HG02759 (cell line): ENCODE measurements at regions not wholly inside any gene's neighbourhood (a gene's known extent, or its start where the extent isn't known, plus 50 kb on each side); places are given as distances from the start of the nearest gene placed in this dataset.
A peak's percentile ranks its signal among the peaks of the same experiment; 100 is the strongest.

ENCODE experiments used
- ATAC-seq: cut with Tn5 transposase; IDR thresholded peaks from one replicate; pipeline ENCODE4 v1.9.1; 2021; ENCODE audit warnings: mild to moderate bottlenecking, moderate library complexity; ENCODE audit not compliant: unreplicated experiment

DNA sequence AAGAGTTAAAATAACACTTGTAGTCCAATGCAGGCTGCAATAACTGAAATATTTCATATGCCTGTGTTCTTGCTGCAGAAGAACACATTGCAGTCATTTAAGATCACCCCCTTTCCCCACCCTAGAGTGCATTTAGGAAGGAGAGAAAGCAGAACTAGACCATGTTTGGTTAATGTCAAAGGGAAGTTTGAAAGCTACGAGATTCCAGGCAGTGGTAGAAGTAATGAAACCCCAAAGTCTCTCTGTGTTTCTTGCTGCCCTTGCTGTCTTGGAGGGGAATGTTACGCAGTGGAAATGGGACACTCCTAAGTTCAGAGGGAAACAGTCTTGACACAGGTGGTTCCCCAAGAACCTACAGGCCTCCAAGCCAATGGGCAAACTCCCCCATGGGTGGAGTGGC, 242.9 kb downstream of the PTEN start:
- ATAC-seq: no peak

DNA sequence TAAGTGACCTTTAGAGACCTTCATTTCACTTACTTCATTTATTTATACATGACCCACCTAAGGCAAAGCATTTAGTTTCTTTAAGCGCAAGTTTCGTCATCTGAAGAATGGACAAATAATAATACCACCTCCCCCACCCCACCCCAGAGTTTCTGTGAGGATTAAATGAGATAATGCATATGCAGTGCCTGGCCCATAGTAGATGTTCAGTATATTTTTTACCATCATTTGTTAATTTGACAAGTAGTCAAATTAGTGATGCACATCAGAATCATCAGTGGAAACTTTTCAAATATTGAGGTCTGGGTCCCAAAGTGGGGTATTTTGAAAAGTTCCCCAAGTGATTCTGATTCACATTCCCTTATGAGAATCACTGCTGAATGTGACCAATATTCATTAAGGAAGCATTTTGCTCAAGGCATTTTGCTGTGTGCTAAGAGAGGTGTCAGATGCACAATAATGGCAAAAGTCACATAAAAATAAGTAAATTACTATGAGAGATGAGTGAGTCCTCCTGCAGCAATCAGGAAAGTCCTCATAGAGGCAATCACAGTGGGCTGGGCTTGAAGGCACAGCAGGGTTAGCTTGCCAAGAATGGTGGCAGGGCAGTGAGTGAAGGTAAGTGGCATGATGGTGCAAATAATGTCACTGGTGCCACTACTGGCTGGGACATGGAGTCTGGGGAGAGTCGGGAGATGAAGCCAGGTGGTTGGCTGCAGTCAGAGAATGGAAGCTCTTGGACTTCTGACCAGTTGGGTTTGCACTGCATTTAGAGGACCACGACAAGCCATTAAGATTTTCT, 244.1 kb downstream of the PTEN start:
- ATAC-seq: no peak

DNA sequence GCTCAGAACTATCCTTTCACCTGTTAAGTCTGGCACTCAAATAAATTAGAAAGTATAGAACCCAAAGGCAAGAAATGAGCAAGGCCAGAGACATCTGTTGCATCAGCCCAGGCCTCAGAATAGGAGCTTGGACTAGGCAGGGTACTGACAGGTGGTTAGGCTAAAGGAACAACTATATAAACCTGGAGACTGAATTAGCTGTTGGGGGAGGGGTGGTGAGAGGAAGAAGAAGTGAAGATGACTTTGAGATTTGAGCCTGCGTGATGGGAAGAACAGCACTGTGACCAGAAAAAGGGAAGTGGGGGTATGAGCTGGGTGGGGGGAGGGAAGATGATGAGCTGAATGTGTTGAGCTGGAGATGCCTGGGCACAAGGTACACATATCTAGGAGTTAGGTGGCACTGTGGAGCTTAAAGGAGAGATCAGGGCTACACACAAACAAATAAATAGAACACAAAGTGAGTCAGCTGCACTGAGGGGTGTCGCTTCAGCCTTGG, 244.7 kb downstream of the PTEN start:
- peak; percentile 61 for ATAC-seq

DNA sequence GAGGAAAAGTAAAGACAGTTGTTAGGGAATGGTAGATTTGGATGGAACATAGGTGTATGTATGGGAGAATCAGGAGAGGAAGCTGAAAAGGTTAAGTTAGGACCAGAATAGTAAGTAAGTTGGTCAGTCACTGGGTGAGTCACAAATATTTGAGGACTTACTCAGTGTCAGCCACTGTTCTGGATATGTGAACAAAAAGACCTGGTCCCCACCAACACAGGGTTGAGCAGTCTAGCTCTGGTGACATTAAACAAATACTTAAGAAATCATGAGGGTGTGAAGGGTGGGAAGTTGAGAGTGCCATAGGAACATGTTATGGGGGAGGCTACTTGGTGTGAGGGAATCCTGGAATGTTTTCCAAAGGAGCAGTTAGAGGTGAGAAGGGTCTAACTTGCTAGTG, 246.9 kb downstream of the PTEN start:
- no peak for ATAC-seq

DNA sequence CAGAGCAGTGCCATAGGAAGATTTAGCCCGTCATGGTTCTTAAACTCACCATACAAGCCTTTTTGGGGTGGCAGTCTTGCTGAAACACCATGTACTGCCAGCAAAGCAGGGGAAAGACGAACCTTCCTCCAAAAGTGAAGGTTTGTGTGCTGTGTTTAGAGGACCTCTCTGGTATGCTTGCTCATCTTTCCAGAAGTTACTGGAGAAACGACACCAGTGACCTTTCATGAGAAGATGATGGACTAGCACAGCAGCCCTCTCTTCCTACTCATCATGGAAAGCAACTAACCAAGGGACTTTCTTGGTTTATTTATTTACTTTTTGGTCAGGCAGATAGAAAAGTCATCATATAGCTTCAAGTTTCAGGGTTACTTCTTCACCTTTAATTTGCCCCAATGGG, 247.4 kb downstream of the PTEN start:
- ATAC-seq: no peak

DNA sequence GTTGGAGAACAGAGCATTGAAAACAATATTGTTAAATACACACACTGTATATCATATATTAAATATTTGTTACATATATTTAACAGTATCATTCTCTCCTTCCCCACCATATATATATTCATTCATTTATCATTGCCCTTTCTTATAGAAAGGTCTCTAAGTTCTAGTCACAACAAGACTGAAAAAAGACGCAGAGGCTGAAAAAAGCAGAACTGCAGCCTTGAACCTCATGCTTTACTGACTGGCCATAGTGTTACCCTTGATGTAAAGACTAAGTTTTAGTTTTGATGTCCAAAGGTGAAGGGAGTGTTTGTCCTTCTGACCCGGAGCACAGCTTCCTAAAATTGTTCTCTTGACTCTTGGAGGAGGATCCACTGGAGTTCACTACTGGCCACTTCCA, 247.9 kb downstream of the PTEN start:
- ATAC-seq: no peak

DNA sequence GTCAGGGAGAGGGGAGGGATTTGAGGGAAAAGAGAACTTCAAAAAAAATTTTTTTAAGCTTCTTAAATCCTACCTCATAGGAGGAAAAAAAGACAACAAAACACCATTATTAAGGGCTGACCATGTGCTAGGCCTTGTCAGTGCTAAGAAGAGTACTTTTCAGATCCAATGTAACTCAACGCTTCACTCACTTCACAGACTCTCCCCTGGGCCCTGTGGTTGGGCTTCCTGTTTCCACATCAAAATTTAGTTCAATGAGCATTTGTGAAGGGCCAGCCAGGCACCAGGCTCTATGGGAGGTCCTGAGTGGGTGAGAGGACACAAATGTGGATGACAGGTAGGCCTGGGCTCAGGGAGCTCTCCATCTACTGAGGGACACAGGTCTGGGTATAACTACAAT, 249.8 kb downstream of the PTEN start:
- ATAC-seq: peak; percentile 28

DNA sequence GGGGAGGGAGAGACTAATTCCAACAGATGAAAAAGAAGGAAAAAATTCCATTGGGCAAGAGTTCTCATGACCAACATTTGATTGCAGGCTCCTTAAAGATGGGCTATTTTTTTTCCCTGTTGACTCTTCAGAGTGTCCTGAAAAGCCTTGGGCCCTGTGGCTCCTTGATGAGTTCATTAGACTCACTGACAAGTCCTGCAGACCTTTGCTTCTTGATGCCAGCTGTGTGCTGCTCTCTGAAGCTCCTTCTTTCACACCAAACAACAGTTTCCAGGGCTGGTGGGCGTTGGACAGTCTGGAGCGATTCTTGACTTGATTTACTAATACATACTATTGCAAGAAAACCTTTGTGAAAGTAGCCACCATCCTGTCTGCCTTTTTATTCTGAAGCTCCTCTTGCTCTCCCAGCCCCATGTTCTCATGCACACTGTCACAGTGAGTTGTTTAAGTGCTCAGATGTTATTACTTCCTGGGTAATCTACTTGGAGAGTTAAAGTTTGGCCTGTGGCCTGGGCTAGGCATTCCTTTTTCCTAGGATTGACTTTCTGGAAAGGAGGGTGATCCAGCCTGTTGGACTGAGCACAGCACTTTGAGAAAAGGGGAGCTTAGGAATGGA, 250.3 kb downstream of the PTEN start:
- ATAC-seq: no peak

DNA sequence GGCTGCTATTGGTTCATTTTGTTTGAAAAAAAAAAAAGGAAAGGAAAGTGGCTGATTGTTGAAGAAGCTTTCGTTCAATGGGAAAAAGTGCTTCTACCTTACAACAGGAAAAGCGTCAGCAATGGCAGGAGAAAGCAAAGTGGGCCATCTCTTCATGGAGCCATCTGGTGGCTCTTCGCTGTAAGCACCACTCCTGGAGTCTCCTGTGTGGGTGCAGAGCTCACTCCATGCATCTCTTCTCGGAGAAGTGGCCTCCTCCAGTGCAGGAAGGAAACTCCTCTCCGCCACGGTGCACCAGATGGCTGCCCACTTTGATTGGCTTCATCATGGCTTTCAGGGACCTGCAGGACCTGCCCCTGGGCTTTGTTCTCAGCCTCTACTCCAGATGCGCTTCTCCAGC, 250.9 kb downstream of the PTEN start:
- ATAC-seq: peak; percentile 30

DNA sequence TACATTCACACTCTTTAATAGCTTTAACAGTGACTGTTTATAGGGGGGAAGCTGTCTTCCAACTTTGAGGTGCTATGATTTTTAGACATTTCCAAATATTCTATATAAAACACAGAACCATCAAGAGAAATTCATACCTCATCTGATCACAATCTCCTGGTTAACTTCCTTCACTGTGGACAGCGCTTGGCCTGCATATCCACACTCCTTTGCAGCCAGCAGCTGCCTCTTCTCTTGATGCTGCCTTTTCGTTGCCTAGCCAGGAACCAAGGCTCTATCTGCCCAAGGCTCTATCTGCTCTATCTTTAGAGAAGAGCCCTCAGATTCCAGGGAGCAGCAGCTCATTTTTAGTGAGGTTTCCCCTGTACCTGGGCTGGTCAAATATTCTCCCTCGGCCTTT, 252.0 kb downstream of the PTEN start:
- no peak for ATAC-seq

DNA sequence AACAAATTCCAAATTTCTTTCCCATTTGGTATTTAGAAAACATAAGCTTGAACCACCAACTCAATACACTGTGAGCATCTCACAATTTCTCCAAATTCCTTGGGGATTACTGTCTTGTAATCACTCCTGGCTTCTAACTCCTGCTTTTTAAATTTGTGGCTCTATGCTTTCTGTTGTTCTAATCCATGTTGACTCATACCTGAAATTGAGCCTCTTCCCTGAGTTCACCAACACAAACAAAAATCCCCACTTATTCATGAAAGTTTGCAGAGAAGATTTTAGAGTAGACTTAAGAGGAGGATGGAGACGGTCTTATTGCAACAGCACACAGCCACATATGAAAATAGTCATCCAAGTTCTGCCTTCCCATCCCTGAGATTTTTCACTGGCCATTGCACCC, 252.5 kb downstream of the PTEN start:
- no peak for ATAC-seq

DNA sequence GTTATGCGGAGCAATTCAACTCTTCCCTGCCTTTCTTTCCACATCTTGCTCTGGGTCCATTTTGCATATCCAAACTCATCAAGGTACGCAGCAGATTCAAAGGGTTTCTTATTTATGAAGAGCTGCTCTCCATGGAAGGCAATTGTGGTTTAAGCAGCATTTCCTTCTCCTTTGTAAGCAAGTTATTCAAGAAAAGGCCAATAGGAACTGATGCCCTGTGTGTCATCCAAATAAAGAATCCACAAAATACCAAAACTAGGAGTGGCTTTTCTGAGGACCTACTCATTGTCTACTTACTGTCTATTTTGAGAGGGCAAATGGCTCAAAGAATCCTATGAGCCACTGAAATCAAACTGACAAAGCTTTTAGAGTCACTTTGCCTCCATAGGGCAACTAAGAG, 253.1 kb downstream of the PTEN start:
- ATAC-seq: no peak

DNA sequence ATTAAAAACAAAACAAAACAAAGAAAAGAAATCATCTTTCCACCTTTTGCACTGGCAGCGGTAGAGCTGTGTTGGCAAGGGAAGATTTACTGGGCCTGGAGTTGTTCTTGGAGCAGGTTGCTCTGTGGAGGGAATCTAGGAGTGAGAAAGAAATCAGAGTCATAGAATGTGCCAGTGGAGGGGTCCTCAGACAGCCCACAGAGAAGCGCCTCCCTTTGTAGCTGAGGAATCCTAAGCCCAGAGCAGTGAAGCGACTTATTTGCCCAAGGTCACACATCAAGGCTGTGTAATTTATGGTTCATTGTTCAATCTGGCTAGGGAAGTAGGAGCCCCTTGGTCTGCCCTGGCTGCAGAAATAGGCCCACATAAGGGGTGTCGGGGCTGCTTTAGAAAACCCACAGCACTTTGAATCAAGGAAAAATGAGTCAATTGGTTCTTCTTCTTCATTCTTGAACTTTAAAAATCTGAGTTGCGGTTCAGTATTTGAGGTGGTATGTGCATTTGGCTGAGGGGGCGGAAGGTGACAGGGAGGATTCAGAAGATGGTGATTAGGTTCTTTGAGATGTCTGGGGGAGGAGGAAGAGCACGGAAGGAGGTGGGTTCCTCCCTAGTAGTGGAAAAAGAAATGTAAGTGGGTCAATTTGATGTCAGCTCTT, 253.7 kb downstream of the PTEN start:
- ATAC-seq: peak; percentile 39

DNA sequence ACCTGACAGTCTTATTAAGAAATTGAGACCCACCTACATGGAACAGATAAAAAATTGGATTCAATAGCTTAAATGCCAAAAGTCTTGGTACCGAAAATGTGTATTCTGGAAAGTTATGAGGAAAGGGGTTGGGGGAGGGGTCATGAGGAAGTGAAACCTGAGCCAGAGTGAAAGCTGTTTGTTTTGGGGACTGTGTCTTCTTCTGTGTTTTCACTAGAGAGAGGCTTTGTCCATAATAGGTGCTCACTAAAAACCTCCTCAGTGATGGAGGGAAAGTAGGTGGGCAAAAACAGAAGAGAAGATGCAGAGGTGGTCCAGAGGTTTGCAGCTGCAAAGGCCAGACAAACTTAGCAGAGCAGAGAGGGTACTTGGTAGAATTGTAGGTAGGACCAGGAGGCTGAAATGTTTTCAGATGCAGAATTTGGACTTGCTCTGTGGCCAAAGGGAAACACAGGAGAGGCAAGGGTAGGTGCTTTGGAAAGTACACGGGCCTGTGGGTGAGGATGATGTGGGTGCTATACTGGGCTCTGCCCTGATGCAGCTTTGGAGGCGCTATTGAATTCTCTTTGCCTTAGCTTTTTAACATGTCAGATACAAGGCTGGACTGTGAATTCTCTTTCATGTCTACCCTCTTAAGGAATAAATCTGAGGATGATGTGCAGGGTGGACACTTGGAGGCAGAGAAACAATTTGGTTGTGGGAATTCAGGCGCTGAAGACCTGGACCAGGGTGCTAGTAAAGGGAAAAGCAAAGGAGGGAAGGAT, 254.6 kb downstream of the PTEN start:
- peak; percentile 26 for ATAC-seq

DNA sequence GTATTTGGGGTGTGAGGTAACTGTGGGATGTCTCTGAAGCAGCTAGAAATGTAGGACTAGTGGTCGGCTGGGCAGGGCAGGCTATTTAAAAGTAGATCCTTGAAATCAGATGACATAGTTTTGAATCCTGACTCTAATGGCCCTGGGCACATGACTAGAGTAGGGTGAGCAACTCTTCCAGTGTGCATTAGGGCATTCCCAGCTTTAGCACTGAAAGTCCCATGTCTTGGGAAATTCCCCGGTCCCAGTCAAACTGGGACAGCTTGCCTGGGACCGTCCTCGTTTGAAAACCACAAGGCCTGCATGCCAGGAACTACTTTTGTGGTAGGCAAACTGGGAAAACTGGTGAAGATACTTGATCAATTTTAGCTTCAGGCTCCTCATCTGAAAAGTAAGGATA, 255.3 kb downstream of the PTEN start:
- ATAC-seq: no peak

DNA sequence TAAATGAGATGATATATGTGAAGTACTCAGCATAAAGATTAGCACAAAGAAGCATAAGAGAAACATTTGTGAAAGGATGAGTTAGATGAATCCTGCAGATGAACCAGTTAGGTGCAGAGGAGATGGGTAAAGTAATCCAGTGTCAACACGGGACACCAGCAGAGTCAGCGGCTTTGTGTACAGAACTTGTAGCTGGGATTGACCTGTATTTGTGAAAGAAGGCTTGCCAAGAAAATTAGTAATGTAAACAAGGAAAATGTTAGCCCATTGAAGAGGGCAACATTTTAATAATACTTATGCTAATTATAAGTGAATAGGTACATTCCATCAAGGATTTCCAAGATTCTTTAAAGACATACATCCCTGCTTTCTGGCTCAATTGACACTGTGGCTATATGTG, 255.7 kb downstream of the PTEN start:
- no peak for ATAC-seq

DNA sequence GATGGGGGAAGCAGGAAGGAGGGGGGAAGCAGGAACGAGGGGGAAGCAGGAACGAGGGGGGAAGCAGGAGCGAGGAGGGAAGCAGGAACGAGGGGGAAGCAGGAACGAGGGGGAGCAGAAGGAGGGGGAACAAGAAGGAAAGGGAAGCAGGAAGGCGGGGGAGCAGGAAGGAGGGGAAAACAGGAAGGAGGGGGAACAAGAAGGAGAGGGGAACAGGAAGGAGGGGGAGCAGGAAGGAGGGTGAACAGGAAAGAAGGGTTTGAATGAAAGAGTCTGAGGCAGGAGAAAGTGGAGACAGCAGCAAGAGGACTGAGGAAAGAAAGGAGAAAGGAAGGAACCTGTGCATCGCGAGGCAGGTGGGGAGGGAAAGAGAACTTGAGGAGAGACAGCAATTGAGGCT, 256.6 kb downstream of the PTEN start:
- ATAC-seq: no peak

DNA sequence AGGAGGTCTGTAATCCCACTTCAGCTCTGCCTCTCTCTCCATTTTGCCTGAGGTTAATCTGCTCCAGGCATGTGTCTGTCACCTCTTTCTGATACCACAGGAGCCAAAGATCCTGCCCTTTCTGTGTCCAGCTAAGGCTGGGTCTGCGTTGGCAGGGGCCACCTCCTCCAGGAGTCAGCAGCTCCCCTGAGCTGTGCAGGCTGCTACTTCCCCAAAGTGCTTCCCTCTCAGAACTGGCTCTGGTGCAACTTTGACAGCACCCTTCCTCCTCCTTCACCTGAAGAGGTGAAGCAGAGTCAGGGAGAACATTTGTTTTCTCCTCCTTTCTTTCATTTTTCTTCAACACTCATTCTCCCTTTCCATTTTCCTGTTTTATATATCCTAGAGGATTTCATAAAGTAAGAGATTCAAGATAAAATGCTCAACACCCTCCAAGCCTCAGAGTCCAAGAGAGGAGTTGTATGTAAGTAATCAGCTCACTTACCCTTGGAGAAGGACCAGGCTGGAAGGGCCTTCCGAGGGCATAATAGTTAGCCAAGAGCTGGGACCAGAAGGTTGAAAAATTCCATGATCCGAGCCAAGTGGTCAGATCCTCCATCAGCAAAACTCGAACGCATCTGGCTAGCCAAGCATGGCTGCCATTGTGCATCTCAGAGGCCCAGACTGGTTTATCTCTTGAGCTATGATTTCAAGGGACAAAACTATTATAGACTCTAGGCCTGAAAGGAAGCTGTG, 257.3 kb downstream of the PTEN start:
- ATAC-seq: no peak

DNA sequence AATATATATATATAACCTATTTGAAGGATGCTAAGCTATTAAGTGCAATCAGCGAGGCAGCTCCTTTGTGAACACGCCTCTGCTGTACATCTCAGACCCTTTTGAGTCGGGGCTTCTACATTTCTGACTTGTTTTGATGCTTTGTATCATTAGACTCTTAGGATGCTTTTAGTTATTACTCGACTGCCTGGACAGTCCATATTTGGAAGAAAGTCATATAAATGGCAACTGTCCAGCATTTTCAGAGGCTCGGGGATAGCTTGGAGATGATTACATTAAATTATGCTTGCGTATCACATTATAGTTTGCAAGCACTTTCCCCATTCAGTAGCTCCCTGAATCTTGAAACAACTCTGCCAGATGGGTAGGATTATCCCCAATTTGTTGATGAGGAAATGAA, 257.9 kb downstream of the PTEN start:
- ATAC-seq: no peak

DNA sequence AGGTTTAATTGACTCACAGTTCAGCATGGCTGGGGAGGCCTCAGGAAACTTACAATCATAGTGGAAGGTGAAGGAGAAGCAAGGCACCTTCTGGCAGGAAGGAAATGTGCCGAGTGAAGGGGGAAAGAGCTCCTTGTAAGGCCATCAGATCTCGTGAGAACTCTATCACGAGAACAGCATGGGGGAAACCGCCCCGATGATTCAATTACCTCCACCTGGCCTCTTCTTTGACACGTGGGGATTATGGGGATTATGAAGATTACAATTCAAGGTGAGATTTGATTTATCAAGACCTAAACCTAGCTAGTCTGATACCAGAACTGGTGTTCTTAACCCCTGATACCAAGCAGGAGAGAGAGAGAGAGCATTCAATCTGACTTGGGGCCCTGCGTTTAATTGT, 258.7 kb downstream of the PTEN start:
- no peak for ATAC-seq

DNA sequence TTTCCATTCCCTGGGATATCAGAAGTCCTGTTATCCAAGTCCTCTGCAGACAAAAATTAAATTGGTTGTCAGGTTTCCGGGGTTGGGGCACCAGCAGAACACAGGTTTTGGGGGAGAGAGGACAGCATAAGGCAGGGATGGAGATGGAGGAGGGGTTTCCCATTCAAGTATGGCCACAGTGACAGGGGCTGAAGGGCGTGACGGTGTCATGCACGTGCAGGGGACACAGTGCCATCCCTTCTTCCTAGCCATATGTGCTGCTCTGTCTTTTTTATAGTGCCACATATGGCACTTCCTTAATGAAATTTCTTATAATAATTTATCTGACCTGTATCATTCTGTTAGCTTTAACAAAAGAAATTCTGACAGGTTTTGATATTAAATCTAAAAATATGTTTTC, 259.2 kb downstream of the PTEN start:
- ATAC-seq: no peak
